HS-5 (cell line): ENCODE measurements at regions not wholly inside any gene's neighbourhood (a gene's known extent, or its start where the extent isn't known, plus 50 kb on each side); places are given as distances from the start of the nearest gene placed in this dataset.
"Not testable (repeated sequence)": the region's sequence is repeated elsewhere in the genome, so short reads cannot be mapped to it uniquely, and the experiment has no call there.

Experiments
- DNase-seq: peaks from one replicate; pipeline ENCODE4 v3.0.0-alpha.2; 2012; ENCODE audit warnings: low read depth

DNA sequence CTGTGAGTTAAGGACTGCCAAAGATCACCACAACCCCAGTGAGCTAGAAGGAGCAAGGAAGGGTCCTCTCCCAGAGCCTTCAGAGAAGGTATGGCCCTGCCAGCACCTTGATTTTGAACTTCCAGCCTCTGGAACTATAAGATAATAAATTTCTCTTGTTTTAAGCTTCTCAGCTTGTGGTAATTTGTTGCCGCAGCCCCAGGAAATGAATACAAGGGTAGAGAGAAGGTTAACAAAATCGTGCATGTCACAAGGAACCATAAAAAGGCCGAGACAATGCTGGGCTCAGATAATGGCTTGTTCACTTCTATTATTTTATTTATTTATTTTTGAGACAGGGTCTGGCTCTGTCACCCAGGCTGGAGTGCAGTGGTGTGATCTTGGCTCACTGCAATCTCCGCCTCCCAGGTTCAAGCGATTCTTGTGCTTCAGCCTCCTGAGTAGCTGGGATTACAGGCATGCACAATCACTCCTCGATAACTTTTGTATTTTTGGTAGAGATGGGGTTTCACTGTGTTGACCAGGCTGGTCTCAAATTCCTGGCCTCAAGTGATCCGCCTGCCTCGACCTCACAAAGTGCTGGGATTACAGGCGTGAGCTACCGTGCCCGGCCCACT is 71.5 kb downstream of the WSB1 start:
- DNase-seq = not testable (repeated sequence)

DNA sequence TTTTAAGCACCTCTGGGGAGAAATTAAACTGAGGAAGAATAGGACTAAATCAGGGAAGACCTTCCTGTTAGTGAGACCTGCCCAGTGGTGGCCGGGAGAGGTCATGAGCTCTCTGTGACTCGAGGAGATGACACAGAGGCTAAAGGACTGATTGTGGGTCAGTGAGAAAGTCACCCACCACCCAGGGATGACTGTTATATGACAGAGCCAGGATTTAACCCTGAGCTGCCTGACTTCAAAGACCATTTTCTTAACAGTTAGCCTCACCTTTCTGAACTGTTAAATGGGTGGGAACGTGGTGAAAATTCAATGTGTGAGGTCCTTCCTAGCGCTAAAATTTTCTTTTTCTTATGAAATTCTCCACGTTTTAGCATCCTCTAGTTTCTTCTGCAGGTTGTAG is 72.5 kb downstream of the WSB1 start:
- no peak for DNase-seq

DNA sequence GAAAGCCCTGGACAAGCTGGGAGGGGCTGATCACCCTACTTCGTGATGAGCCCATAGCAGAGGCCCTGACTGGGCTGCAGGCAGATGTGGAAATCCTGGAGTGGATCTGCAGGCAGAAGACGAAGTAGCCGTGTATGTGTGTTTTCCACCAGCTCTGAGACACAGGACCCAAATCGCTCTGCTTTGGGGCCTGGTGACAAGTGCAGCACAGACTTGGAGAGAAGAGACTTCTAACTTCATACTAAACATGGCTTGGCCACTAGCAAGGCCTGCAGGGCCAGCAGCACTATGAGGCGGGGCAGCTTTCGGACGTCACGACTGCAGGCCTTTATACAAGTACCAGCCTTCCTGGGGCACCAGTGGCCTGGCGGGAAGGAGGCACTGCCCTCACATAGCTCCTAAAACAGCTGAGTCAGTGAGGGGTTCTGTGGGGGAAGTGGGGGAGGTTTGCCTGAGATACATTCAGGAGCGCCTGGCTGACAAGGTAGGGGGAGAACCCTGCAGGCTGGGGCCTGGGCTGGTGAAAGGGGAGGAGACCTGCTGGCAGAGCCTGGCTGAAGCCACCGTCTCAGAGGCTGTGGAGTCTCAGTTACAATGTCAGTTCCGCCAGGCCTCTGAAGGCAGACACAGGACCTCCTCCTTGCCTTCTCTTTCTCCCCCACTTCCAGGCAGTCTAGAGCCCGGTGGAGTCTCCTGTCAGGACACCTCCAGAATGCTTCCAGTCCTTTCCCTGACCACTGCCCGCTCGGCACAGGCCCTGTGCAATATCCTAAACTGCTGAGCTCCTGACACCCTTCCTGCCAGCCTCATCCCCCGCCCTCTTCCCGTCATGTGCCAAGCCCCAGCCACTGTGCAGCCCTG is 73.4 kb downstream of the WSB1 start:
- no peak for DNase-seq

DNA sequence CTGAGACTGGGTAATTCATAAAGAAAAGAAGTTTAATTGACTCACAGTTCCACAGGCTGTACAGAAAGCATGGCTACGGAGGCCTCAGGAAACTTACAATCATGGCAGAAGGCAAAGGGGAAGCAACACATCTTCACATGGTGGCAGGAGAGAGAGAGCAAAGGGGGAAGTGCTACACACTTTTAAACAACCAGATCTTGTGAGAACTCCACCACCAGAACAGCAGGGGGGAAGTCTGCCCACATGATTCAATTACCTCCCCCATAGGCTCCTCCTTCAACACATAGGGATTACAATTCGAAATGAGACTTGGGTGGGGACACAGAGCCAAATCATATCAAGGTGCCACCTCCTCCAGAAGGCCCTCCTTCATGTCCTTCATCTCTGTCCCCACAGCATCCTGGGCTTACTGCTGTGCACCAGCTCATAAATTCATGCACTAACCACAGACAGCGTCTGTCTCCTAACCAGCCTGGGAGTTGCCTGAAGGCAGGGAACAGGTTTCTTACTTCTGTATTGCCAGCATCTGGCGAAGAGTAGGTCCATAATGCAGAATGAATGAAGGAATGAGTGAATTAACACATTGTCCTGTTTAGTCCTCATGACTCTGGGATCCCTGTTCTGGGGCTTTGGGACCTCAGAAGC is 74.4 kb downstream of the WSB1 start:
- DNase-seq = no peak

DNA sequence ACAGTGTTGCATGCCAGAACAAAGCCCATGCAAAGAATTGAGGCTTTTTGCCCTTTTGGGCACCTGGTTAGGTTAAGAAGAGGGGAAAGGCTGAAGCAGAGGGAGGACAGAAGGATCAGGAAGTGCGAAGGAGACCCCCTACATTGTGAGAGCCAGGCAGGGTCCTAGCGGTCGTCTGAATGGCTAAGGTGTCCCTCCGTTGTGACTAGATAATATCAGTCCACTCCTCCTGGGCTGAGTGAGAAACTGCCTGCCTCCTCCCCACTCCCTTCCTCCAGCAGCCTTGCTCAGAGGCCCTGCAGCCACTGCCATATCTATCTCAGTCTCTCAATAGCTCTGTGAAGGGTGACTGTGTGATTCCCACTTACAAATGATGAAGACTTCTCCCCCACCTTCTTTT is 75.1 kb downstream of the WSB1 start:
- DNase-seq = no peak

DNA sequence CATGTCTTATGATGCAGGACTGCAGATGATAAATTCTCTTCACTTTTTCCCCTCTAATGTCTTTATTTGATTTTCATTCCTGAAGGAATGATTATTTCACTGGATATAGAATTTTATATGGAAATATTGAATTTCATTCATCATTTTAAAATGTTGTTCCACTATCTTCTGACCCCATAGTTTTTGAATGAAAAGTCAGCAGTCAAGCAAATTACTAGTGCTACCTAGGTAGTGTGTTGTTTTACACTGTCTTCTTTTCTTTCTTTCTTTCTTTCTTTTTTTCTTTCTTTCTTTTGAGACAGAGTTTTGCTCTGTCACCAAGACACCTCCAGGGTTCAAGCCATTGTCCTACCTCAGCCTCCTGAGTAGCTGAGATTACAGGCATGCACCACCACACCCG is 76.9 kb downstream of the WSB1 start:
- DNase-seq = no peak

DNA sequence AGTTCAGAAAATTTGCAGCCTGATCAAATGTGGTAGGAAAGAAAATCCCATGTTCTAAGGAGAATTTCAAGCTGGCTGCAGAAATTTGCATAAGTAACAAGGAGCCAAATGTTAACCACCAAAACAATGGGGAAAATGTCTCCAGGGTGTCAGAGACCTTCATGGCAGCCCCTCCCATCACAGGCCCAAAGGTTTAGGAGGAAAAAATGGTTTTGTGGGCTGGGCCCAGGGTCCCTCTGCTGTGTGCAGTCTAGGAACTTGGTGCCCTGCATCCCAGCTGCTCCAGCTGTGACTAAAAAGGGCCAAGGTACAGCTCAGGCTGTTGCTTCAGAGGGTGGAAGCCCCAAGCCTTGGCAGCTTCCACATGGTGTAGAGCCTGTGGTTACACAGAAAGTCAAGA is 79.8 kb downstream of the WSB1 start:
- DNase-seq = not testable (repeated sequence)

DNA sequence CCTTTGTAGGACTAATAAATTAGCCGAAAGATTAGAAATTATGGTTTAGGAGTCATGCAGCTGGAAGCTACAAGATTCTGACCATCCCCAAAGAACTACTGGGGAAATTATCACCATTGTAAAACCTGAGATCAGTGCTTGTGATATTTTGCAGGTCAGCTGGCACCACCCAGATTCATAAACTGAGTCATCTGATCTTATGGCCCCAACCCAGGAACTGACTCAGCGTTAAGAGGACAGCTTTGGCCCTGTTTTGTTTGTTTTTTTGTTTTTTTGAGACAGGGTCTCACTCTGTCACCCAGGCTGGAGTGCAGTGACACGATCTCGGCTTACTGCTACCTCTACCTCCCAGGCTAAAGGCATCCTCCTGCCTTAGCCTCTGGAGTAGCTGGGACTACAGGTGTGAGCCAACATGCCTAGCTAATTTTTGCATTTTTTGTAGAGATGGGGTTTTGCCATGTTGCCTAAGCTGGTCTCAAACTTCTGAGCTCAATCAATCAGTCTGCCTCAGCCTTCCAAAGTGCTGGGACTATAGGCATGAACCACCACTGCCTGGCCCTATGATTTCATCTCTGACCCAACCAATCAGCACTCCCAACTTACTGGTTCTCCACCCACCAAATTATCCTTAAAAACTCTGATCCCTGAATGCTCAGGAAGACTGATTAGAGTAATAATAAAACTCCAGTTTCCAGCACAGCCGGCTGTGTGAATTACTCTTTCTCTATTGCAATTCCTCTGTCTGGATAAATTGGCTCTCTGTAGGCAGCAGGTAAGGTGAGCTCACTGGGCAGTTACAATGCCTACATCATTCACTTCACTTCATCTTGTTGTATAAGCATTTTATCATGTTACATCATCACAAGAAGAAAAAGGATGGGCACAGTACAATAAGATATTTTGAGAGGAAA is 79.4 kb upstream of the KSR1 start:
- peak; percentile 39 for DNase-seq

DNA sequence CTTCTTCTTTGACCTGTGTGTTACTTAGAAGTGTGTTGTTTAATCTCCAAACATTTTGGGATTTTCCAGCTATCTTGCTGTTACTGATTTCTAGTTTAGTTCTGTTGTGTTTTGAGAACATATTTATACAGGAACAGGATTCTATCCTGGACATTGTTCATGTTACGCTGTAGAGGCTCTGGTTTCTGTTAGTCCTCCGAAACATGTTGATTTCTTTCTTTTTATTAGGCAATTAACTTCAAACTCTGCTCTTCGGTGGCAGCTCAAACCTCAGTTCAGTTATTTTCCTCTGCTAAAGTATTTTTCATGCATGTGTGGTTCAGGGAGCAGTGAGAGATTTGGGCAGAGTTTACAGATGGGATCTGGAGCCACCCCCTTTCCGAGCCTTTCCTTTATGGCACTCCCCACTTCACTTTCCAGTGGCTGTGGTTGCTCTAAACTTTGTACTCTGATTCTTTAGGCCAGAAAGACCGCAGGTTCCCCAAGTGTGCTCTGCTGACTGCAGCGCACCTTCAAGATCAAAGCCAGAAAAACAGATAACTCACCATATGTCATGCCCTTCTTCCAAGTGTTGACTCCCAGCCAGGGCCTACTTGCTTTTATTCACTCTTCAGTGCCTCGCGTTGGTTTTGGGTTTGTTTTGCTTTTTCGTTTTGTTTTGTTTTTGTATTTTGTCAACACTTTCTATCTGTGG is 77.6 kb upstream of the KSR1 start:
- no peak for DNase-seq

DNA sequence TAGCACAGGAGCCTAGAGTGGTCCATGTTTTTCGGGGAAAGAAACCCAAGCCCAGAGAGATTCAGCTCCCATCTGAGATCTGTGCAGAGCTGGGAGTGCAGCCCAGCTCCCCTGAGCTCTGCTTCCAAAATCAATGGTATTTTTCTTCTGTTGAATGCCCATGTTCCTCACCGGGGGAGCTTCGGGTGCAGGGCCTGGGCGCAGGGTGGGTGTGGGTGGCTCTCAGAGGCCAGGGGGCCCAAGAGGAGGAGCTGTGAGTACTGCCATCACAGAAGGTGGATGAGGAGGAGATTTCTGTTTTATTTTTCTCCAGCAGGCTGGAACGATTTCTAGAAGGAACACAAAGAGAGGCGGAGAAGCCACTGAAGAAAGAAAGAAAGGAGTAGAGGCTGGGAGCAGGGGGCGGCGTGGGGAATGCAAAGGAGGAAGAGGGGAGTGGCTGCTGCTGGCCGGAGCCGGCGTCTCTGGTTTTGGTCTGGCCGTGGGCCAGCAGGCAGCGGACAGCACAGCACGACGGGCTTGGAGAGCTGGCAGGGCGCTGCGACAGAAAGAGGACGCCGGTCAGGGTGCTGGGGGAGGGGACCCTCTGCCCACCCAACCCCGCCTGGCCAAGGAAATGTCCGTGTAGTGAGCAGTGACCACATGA is 76.2 kb upstream of the KSR1 start:
- DNase-seq = no peak

DNA sequence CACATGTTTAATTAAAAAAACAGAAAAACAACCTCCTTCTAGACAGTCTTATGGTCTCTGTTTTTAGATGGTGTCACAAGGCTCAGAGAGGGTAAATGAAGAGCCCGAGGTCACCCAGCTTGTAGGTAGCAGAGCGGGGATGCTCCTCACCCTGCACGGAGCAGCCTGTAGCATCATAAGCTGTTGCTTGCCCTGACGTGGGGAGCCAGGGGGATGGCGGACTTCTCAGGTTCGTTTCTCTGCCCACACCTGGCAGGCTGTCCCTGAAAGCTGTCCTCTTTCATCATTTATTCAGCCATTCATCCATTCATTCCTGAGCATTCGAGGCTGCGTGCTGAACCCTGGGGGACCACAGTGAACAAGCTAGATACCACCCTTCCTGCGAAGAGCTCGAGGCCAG is 75.7 kb upstream of the KSR1 start:
- no peak for DNase-seq

DNA sequence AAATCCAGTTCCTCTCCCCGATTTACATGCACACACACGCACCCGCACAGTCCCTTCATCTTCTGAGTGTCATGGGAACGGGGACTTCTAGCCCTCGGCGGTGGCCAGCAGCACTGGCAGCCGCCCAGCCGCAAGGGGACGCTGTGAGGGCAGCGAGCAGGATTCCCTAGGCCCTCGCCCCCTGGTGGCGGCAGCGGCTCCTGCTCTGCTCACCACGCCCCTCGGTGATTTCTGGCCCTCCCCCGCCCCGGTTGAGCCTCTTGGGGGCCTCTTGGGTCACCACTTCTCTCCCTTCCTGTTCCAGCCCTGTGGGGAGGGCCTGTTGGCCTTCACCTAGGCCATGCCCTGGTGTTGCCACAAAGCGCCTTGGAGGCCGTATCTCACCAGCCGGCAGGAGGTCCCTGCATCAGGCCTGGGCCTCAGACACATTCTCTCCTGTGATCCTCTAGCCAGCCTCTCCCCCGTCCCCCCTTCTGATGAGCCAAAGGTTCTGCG is 75.2 kb upstream of the KSR1 start:
- DNase-seq = no peak

DNA sequence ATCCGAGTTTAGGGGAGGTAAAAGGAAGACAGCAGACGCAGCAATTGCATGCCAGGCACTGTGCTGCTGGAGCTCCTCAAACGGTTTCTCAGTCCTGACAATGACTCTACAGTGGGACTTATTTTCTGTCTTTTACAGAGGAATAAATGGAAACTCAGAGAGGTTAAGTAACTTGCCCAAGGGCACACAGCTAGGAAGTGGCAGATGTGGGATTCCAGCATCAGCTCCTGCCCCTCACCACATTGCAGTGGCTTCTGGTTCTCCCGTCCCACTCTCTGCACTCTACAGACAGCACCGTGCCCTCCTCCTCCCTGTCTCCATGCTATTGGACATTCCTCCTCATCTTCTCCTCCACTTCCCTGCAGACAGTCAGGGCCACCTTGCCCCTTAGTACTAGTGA is 74.2 kb upstream of the KSR1 start:
- no peak for DNase-seq

DNA sequence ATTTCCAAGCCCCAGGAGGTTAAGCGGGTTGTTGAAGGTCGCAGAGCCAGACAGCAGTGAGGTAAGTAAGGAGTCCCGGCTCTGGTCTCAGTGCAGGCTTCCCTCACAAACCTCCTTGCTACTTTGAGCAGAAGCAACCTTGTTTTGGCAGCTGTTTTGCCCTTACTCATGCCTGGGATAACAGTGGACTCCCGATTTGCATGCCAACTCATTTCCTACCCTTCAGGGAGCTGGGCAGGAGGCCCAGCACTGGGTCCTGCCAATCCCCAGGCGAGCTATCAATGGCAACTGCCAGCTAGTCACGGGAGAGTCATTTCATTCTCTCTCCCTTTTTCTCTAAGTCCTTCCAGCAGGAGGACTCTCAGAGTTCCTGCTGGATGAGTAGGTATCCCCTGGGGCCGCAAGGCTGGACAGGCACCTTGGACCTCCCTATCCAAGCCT is 72.0 kb upstream of the KSR1 start:
- peak; percentile 95 for DNase-seq

DNA sequence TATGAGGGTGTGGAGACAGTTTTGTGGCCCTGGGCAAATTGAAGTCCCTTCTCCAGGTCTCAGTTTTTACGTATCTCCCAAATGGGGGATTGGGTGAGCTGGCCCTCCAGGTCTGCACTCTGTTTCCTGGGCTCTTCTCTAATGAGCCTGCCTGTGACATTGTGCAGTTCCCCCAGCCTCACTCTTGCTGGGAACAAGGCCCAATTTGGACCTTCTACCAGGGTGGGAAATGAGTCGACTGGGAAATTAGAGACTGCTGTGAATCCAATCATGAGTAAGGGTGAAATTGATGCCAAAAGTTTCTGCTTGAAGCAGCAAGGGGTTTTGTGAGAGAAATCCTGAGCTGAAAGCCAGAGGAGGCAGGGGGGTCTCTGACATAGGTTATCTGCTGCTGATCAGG is 71.5 kb upstream of the KSR1 start:
- no peak for DNase-seq

DNA sequence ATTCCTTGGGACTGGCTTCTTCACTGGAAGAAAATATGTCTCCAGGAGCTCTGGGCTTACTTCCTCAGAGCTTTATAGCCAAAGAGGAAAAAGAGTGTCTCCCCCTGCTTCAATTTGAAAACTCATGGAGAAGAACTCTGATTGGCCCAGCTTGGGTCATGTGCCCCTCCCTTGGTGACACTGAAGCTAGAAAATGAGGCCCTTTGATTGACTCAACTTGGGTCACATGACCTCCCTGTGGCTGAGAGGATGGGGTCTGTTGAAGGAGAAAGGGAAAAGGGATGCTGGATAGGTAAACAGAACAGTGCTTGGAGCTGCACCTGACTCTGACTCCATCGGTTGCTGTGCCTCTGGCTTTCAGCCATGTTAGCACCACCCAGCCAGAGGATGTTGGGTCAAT is 70.6 kb upstream of the KSR1 start:
- no peak for DNase-seq

DNA sequence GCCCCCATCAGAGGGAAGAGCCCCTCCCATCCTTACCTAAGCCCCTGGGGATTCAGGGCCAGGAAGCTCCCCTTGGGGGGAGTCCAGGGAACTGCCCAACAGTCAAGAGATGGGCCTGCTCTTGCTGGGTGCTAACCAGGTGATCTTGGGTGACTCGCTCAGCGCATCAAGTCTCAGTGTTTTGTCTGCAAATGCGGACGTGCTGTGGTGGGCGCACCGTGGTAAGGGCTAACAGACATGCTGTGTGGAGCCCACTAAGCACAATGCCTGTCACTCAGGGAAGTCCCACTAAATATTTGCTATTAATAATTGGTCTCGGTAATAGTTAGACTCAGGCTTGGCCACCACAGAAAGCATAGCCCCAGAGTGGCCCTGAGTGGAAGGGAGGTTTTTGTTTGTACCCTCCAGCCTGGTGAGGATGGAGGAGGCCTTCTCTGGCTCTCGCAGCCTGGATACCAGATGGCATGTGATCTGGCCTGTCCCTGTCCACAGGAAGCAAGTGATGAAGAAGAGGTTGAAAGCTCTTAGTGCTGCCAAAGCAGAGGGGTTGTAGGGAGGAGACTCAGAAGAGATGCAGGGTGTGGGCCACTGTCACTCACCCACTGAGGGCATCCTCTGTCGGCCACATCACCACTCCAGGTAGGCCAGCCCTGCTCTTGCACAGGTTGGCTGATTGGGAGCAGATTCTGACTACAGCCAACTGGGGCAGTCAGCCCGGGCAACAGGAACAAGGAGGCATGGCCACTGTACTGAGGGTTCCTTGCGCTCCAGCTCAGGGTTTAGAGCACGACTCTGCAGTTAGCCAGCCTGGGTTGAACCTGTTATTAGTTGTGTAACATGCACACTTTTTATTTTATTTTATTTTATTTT is 69.8 kb upstream of the KSR1 start:
- DNase-seq = no peak

DNA sequence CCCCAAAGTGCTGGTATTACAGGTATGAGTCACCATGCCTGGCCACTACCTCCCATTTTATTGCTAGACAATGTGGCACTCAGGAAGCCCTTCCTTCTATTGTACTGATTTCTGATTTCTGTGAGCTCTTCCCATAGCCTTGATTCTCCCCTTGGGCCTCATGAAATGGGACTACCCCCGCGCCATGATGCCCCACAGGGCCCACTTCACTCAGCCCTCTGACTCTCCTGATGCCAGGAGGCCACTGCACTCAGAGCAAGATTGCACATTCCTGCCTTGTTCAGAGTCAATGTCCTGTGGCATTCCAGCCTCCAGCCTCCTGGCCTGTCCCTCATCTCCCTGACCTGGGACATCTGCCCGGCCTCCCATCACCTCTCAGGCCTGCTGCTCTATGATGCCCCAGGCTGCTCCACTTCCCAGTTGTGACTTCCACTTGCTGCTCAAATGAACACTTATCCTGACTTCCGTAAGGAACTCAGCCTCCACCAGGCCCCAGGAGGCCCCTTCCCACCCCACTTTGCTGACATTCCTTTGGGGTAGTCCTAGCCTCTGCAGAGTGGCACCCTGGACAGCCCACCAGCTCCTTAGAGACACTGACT is 66.6 kb upstream of the KSR1 start:
- no peak for DNase-seq

DNA sequence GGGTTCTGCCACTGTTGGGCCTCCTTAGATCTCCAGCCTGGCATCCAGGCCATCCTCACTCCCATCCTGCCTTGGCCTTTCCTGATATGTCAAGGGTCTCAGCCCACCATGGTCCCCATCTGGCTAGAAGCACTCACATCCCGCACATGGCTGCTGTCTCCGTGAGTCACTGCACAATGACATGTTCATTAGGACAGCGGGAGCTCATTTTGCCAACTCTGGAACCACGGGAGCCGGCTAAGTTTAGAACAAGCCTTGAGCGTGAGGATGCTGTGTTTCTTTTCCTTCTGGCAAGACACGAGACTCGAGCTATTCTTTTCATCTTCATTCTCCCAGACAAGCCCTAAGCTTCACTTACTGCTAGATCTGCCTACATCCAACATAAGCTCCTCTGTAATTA is 65.7 kb upstream of the KSR1 start:
- DNase-seq = no peak

DNA sequence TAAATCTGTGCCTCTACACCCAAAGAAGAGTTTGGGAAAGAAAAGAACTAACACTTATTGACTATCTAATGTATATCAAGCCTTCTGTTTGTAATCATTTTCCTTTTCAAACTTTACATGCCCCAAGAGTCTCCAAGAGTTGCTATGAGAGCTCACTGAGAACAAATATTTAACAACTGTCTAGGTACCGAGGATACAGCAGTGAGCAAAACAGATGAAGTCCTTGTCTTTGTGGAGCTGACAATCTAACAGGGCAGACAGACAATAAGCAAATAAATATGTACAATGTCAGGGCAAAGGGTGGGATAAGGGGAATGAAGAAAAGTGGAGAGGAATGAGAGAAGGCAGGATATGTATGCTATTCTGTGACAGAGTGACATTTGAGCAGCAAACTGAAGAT is 64.8 kb upstream of the KSR1 start:
- no peak for DNase-seq
